GM19324 (cell line): ENCODE measurements at regions not wholly inside any gene's neighbourhood (a gene's known extent, or its start where the extent isn't known, plus 50 kb on each side); places are given as distances from the start of the nearest gene placed in this dataset.
"Not testable (repeated sequence)": the region's sequence is repeated elsewhere in the genome, so short reads cannot be mapped to it uniquely, and the experiment has no call there.

Source experiments
- ATAC-seq: cut with Tn5 transposase; IDR thresholded peaks from one replicate; pipeline ENCODE4 v1.9.1; 2021; ENCODE audit warnings: mild to moderate bottlenecking, moderate library complexity; ENCODE audit not compliant: unreplicated experiment, low FRiP score

GRCh38 chr1:209116705-209117104 is 466.8 kb upstream of the CAMK1G start:
- no peak for ATAC-seq

GRCh38 chr1:209123601-209124000 is 459.9 kb upstream of the CAMK1G start:
- ATAC-seq, result no peak

- ATAC-seq, result not testable (repeated sequence)
Observed at GRCh38 chr1:209129091-209129490, 454.4 kb upstream of the CAMK1G start.

GRCh38 chr1:209130886-209131285 is 452.6 kb upstream of the CAMK1G start:
- ATAC-seq, result no peak

- no peak for ATAC-seq
Observed at GRCh38 chr1:209132736-209133467, 450.6 kb upstream of the CAMK1G start.

GRCh38 chr1:209134001-209134400 is 449.5 kb upstream of the CAMK1G start:
- ATAC-seq, result peak; percentile 88

- ATAC-seq, result no peak
Observed at GRCh38 chr1:209143916-209144315, 439.6 kb upstream of the CAMK1G start.

- ATAC-seq, result no peak
Observed at GRCh38 chr1:209150114-209150513, 433.4 kb upstream of the CAMK1G start.

- ATAC-seq, result no peak
Observed at GRCh38 chr1:209153411-209153810, 430.1 kb upstream of the CAMK1G start.

- ATAC-seq, result no peak
Observed at GRCh38 chr1:209154912-209155311, 428.6 kb upstream of the CAMK1G start.

- ATAC-seq, result no peak
Observed at GRCh38 chr1:209155546-209155945, 428.0 kb upstream of the CAMK1G start.

GRCh38 chr1:209156991-209157390 is 426.5 kb upstream of the CAMK1G start:
- no peak for ATAC-seq

- ATAC-seq, result no peak
Observed at GRCh38 chr1:209157546-209158249, 425.8 kb upstream of the CAMK1G start.

- ATAC-seq, result no peak
Observed at GRCh38 chr1:209158851-209159250, 424.7 kb upstream of the CAMK1G start.

GRCh38 chr1:209160230-209160629 is 423.3 kb upstream of the CAMK1G start:
- no peak for ATAC-seq

- ATAC-seq, result no peak
Observed at GRCh38 chr1:209162651-209163050, 420.9 kb upstream of the CAMK1G start.

- no peak for ATAC-seq
Observed at GRCh38 chr1:209168204-209168603, 415.3 kb upstream of the CAMK1G start.

- ATAC-seq, result no peak
Observed at GRCh38 chr1:209171151-209171550, 412.4 kb upstream of the CAMK1G start.

- no peak for ATAC-seq
Observed at GRCh38 chr1:209172286-209172685, 411.2 kb upstream of the CAMK1G start.

GRCh38 chr1:209172792-209173542 is 410.5 kb upstream of the CAMK1G start:
- ATAC-seq, result not testable (repeated sequence)

GRCh38 chr1:209173796-209174195 is 409.7 kb upstream of the CAMK1G start:
- ATAC-seq, result not testable (repeated sequence)
